AG09319 (cell line): ENCODE measurements at regions not wholly inside any gene's neighbourhood (a gene's known extent, or its start where the extent isn't known, plus 50 kb on each side); places are given as distances from the start of the nearest gene placed in this dataset.

Experiments
- DNase-seq: peaks from one replicate; pipeline ENCODE4 v3.0.0-alpha.2; 2010; ENCODE audit warnings: low read depth; ENCODE audit errors: extremely low read depth
- TF ChIP-seq, protein P1 (sequence below): IDR thresholded peaks from 2 replicates; pipeline ENCODE4 v1.5.1; 2011; ENCODE audit warnings: low read depth, mild to moderate bottlenecking, inconsistent platforms, low read length, moderate library complexity

DNA sequence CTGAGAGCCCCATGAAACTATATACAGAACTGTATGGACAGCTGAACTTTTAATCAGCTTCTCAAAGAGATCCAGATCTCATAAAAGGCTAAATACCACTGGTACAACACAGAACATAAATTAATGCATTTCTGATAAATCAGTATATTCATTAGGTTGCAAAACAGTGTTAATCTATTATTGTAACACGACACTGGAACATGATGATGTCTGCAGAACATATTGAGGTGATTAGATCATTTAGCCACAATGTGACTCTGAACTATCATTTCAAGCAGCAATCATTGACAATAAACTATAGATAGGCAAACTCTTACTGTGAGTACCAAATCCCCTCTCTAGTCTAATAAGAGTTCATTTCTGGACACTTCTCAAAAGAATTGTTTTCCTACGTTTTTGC lies 50.3 kb downstream of the GASK1B start:
- DNase-seq: no peak
- TF ChIP-seq, protein P1, sequence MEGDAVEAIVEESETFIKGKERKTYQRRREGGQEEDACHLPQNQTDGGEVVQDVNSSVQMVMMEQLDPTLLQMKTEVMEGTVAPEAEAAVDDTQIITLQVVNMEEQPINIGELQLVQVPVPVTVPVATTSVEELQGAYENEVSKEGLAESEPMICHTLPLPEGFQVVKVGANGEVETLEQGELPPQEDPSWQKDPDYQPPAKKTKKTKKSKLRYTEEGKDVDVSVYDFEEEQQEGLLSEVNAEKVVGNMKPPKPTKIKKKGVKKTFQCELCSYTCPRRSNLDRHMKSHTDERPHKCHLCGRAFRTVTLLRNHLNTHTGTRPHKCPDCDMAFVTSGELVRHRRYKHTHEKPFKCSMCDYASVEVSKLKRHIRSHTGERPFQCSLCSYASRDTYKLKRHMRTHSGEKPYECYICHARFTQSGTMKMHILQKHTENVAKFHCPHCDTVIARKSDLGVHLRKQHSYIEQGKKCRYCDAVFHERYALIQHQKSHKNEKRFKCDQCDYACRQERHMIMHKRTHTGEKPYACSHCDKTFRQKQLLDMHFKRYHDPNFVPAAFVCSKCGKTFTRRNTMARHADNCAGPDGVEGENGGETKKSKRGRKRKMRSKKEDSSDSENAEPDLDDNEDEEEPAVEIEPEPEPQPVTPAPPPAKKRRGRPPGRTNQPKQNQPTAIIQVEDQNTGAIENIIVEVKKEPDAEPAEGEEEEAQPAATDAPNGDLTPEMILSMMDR: no peak

DNA sequence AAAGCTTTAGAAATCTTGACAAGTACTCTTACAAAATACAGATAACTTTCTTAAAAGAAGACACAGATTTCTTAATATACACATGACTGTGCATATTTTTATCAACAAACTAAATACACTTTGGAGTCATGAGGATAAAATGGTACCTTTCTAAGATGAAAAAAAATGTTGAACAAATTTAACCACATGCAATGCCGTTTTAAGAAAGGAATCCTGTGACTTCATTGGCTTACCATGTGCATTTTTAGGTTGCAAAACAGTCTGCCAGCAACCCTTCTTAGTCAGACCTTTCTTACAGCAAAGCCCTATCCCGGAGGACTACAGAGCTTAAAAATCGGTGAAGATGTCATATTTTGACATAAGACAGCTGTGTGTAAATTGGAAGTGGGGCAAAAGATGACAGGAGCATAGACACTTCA lies 51.7 kb downstream of the GASK1B start:
- TF ChIP-seq, protein P1: no peak

DNA sequence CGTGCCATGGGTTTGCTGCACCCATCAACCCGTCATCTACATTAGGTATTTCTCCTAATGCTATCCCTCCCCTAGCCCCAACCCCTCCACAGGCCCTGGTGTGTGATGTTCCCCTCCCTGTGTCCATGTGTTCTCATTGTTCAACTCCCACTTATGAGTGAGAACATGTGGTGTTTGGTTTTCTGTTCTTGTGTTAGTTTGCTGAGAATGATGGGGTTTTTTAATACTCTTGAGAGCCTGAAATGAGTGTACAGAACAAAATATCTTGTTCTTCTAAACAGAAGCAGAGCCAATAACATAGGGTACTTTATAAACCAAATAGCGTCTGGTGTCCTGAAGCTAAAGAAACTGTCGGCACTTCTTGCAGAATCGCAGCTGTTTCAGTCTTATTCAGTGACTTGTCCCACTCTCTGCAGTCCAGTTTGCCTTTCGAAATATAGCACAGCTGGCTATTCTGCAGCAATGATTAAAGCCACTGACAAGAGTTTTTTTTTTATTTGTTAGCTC lies 52.1 kb downstream of the GASK1B start:
- peak; percentile 39 for DNase-seq

More for the DNA sequence above, 51.7 kb downstream of the GASK1B start:
- DNase-seq: peak; percentile 77

DNA sequence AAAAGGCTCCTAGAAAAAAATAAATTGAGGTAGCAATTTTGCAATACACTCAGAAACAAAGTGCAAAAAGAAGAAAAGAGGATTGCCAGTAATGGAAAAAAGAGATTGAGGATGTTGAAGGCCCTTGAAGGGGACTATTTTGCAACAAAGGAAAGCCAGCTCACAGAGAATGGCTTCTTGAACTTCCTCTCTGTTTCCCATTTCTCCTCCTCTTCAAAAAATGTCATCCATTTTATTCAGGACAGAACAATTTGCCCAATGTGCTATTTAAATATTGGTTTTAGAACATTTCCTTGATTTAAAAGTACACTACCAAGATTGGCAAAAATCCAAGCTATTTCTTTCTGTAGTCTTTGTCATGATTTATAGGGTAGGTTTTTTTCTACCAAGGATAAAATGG lies 60.2 kb downstream of the GASK1B start:
- DNase-seq: no peak
- TF ChIP-seq, protein P1: no peak

DNA sequence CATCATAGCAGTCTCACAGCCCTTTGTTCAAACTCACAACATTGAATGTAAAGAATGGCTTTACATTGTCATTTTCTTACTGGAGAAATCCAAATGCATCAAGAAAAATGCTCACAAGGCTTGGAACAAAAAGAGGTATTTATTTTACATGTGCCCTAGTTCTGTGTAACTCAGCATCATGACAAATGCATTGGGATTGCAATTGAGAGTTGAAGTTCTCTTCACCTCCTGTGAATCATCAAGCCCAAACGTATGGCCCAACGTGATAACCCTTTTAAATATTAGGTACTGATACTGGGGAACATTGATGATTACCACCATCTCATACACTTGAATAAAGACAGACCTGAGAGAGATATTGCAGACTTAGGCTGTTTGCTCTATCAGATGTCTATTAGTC lies 61.6 kb downstream of the GASK1B start:
- no peak for DNase-seq
- TF ChIP-seq, protein P1: no peak

DNA sequence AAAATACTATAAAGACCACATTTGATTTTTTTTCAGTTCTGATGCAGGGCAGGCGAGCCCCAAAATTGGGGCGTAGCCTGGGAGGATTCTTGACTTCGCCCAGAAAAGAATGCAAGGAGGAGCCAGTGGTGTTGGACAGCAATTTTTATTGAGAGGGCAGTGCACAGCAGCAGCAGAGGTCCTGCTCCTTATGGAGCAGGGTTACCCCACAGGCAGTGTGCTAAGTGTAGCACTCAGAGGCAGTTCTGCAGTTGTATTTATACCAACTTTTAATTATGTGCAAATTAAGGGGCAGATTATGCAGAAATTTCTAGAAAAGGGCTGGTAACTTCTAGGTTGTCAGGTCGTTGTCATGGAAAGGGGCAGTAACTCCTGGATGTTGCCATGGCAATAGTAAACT lies 69.9 kb downstream of the GASK1B start:
- no peak for DNase-seq
- TF ChIP-seq, protein P1: no peak

DNA sequence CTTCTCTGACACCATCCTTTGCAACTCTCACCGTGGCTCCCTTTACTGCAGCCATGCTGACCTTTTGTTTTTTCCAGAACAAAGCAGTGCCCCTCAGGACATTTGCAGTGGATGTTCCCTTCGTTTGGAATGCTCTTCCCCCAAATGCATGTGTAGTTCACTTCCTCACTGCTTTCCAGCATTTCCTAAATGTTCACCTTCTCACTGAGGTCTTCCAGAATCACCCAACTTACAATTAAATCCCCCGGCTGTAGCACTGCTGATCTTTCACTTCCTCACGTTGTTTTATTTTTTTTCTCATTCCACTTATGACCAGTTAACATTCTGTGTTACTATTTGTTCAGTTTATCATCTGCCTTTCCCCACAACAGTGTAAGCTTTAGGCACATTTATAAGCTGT lies 73.1 kb downstream of the GASK1B start:
- no peak for DNase-seq
- TF ChIP-seq, protein P1: no peak

DNA sequence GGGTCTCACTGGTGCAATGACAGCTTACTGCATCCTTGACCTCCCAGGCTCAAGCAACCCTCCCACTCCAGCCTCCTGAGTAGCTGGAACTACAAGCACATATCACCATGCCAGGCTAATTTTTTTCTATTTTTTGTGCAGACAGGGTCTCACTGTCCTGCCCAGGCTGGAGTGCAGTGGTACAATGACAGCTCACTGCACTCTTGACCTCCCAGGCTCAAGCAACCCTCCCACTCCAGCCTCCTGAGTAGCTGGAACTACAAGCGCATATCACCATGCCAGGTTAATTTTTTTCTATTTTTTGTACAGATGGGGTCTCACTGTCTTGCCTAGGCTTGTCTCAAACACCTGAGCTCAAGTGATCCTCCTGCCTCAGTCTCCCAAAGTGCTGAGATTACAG lies 74.0 kb downstream of the GASK1B start:
- DNase-seq: no peak
- TF ChIP-seq, protein P1: no peak
